GM19238 (cell line): ENCODE measurements at regions not wholly inside any gene's neighbourhood (a gene's known extent, or its start where the extent isn't known, plus 50 kb on each side); places are given as distances from the start of the nearest gene placed in this dataset.

Experiments used
- DNase-seq: peaks from one replicate; pipeline ENCODE4 v3.0.0; 2011; ENCODE audit warnings: low spot score; ENCODE audit not compliant: insufficient read length

- DNase-seq, result no peak
Observed at GRCh38 chr18:27632706-27633105, 447.6 kb upstream of the CHST9 start.

GRCh38 chr18:27627927-27628326 lies 442.8 kb upstream of the CHST9 start:
- no peak for DNase-seq

DNA sequence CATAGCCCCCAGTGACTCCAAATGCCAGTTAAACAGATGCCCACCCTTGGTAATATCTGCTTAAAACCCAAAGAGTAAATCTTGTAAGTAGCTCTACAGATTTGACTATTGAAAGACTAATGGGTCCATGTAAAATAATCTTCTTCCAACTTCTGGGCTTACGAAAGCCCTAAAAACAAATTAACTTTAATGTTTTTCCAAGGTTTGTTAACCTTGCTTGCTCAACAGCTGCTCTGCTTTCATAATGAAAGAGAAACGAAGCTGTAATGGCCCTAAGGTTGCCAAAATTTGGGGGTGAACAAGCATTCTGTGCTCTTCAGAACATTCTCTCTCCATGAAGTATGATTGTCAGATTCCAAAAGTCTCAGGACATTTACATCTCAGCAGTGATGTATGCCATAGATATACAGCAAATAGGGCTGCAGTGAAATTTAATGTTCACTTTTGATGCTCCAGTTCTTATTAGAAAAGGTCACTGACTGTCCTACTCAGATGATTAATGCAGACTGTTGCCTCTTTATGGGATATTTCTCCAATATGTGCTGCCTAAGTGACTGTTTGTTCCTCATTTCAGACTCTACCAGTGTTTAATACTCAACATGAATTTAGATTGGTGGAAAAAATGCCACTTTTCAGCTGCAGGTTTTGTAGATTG lies 436.3 kb upstream of the CHST9 start:
- DNase-seq, result no peak

DNA sequence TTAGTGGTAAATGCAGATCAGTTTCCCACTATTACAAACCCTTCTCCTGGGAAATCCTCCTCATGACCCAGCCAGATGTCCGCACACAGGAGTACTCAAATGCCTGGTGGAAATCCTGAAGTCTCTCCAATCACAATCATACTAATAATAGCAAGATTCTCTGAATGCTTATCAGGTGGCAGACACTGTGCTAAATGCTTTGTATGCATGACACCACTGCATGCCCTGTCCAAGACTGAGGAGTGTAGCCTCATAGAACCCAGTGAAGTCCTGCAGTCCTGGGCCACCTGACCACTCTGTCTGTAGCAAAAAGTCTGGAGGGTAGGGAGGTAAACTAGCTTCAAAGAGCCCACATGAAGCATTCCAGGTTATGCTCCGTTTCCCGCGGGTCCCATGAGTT lies 434.8 kb upstream of the CHST9 start:
- no peak for DNase-seq

GRCh38 chr18:27619090-27619772 lies 434.1 kb upstream of the CHST9 start:
- DNase-seq, result no peak

- DNase-seq, result no peak
Observed at GRCh38 chr18:27616324-27616723, 431.2 kb upstream of the CHST9 start.

GRCh38 chr18:27614951-27615844 lies 430.1 kb upstream of the CHST9 start:
- DNase-seq, result no peak

- no peak for DNase-seq
Observed at GRCh38 chr18:27609221-27609620, 424.1 kb upstream of the CHST9 start.

GRCh38 chr18:27608742-27609141 lies 423.6 kb upstream of the CHST9 start:
- DNase-seq, result no peak

DNA sequence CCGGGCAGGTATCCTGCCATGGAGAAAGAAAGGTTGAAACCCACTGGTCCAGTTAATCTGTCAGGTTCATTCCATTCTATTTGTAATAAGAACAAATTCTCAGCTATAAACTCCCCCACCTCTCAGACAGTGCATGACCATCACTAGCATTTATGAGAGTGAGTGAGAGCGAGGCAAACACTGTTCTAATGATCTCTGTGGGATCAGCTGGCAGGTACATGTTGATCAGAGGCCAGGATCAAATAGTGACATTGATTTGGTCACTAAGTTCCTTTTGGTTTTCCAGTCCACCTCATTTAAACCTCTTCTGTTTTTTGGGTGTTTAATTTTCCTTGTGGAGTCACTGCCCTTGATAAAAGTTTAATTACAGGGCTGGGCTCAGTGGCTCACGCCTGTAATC lies 423.1 kb upstream of the CHST9 start:
- no peak for DNase-seq

GRCh38 chr18:27606741-27607140 lies 421.6 kb upstream of the CHST9 start:
- DNase-seq, result no peak

- DNase-seq, result peak; percentile 3
Observed at GRCh38 chr18:27605107-27605834, 420.2 kb upstream of the CHST9 start.

- no peak for DNase-seq
Observed at GRCh38 chr18:27604583-27604982, 419.5 kb upstream of the CHST9 start.

DNA sequence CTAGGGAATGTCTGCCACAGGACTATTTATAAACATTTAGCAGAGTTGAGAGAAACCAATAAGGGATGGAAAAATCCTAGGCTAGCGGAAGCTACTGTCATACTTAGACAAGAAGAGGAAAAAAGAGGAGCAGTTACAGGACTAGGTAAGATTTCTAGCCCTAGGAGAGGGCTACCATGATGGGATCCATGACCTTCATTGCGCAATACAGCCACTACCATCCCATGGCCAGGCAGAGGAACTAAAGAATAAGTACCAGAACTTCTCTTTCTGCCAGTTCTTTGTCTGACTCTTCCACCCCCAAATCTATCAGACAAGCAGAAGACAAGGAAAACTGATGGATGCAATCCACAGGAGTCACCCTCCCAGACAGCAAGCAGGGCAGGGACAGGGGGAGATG lies 417.0 kb upstream of the CHST9 start:
- DNase-seq, result no peak

DNA sequence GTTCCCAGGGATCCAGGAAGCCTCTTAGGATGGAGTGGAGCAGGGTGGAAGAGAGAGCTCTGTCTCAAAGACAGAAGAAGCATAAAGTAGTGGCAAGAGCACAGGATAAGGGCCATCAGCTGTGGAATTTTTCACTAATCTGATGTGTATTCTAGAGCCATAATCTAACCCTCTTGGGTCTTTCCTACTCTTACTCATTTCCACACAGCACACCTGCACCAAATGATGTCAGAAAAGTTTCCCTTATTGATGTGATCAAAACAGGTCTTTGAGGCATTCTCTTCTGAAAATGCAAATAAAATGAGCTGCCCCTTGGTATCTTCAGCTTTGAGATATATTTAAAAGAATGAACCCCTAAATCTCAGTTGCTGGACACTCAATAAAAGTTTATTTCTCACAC lies 415.1 kb upstream of the CHST9 start:
- no peak for DNase-seq

- peak; percentile 6 for DNase-seq
Observed at GRCh38 chr18:27599202-27599829, 414.2 kb upstream of the CHST9 start.

- no peak for DNase-seq
Observed at GRCh38 chr18:27595113-27595838, 410.2 kb upstream of the CHST9 start.

- DNase-seq, result no peak
Observed at GRCh38 chr18:27585602-27586173, 400.6 kb upstream of the CHST9 start.

DNA sequence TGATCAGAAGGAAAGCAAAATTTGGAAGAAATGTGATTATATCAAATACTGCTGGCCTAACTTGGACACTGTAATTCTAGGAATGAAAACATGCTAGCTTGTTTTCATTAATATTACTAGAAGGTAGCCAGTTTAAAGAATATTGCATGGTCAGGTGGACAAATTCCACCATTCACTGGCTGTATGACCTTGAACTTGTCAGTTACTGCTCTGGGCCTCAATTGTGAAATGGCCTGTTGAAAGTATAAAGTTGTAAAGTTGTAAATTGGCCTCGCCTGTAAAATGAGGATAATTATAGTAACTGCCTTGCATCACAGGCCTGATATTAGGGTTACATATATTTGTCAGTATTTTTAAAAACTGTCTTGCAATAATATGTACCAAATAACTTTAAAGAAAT lies 398.4 kb upstream of the CHST9 start:
- no peak for DNase-seq

DNA sequence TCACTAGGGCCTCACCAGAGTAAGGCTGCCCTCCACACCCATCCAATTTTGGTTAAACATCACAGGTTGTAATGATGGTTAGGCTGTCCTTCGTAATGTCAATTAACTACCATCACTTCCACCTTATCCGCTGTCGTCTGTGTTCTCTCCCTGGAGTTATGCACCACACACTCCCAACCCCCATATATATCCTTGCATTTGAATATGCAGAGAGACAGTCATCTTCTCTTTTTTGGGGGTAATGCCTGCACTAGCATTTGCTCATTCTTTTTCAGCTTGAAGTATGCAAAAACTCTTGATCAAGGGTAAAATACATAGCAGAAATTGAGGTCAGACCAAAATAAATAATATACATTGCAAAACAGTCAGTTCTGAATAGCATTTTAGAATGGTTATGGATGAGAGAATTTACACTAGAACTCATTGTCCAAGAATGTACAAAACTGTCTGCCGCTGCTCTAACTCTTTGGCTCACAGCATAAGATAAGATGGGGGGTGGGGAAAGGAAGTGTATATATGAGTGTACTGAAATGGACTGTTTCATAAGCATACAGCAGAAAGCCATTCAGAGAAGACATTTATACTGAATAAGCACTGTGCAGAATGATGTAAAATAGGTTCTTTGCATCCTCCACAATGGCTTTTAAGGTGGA lies 397.8 kb upstream of the CHST9 start:
- no peak for DNase-seq
